Stimulated activated naive B cell treated with anti-CD40 and anti-IgM and Interleukin-4, amounts not matched to agents 10 μg/mL and 1 μg/mL and 100 μg/mL, for 72 hours (primary cell): ENCODE measurements at regions not wholly inside any gene's neighbourhood (a gene's known extent, or its start where the extent isn't known, plus 50 kb on each side); places are given as distances from the start of the nearest gene placed in this dataset.

Experiments used
- ATAC-seq, 2 donors: fragments of 150-1000 bp; cut with Tn5 transposase; replicated peaks; 2 replicates each; pipeline ENCODE4 v1.10.0; 2021; ENCODE audit warnings: moderate library complexity in 1 of 2
- DNase-seq: peaks from one replicate; pipeline ENCODE4 v3.0.0; 2021
- H3K27ac Mint-ChIP-seq: one replicate; pipeline ENCODE4 v1.8.0; 2022; ENCODE audit warnings: mild to moderate bottlenecking, mixed read lengths
- H3K27me3 Mint-ChIP-seq, 2 donors: one replicate each; pipeline ENCODE4 v1.8.0; 2022; ENCODE audit warnings: mixed read lengths in 2 of 2
- H3K36me3 Mint-ChIP-seq, 2 donors: one replicate each; pipeline ENCODE4 v1.8.0; 2022; ENCODE audit warnings: mixed read lengths in 2 of 2, mild to moderate bottlenecking in 1 of 2
- H3K4me1 Mint-ChIP-seq, 2 donors: one replicate each; pipeline ENCODE4 v1.8.0; 2022; ENCODE audit warnings: mixed read lengths in 2 of 2, mild to moderate bottlenecking in 1 of 2
- H3K4me3 Mint-ChIP-seq, 2 donors: one replicate each; pipeline ENCODE4 v1.8.0; 2022; ENCODE audit warnings: mild to moderate bottlenecking in 2 of 2, mixed read lengths in 2 of 2, moderate library complexity in 1 of 2
- H3K9me3 Mint-ChIP-seq, 2 donors: one replicate each; pipeline ENCODE4 v1.8.0; 2022; ENCODE audit warnings: mixed read lengths in 2 of 2, mild to moderate bottlenecking in 1 of 2

DNA sequence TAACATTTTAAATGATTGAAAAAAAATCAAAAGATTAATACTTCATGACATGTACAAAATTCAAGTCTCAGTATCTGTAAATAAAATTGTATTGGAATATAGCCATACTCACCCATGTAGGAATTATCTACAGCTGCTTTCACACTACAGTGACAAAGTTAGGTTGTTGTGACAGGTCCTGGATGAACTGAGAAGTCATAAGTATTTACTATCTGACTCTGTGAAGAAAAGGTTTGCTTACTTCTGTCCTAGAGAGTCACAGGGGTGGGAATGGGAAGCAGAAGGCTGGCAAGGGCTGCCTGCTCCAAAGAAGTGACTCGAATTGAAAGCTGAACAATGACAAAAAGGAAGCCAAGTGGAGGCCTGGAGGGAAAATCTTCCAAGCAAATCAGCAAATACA lies 155.2 kb downstream of the SLC30A10 start:
- Mint-ChIP-seq H3K36me3 (no peaks in the 10 kb centered on the region), H3K27me3 (peaks cover 3 to 7% of the 10 kb centered on the region in 2 donors), H3K4me1 (peaks cover 10 to 13% of the 10 kb centered on the region in 2 donors), H3K4me3 (peak overlapping the region in 1 of 2 donors; percentile 25), H3K9me3 (peaks cover 19 to 25% of the 10 kb centered on the region in 2 donors), H3K27ac (no peak overlapping the region)
- DNase-seq: no peak
- no peak for ATAC-seq

DNA sequence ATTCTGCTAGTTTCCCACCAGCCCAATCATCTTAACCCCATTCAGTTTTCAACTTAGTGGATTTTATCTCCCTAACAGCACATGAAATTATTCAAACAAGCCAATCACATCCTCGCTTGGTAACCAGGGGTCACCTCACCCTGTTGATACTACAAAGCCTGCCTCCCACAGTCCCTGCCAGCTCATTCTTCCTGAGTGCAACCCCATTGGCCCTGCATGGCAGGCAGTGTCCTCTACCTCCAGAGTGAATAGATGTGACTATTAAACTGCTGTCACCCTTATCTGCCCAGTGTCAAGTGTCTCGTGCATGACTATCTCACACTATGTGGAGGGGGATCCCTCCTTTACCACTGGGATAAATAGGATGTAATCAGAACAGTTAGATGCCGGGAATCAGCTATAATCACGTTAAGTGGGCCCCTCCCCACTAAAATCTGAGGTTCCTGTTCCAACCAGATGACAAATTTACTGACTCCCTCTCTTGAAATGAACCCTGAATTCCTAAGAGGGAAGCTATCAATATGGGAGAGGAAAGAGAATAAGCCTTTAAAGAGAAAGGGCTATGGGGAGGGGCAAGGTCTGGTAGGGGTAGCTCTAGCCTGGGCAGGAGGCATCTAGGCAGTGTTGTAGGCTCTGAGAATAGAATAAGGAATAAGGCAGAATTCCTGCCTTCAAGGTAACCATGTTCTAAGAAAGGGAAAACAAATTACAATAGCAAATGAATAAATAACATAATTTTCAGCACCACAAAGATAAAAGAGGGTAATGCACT lies 155.9 kb downstream of the SLC30A10 start:
- H3K4me1 Mint-ChIP-seq: peaks cover 10 to 13% of the 10 kb centered on the region in 2 donors
- no peak for DNase-seq

DNA sequence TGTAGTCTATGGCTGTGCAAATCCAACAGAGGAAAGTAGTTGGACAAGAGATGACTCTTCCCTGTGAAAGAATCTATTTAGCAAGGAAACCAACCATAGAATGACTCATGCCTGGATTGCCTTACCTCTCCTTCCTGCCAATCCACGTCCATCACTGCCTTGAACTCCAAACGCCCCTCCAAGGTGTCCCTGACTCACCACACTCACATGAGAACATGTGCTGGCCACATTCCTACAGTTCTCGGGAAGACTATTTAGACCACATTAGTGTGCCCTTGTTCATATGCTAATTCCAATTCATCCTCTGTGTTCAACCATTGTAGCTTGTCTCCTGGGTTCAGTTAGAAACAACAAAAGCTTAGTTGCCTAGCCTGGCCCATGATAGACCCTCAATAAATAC lies 157.3 kb downstream of the SLC30A10 start:
- H3K4me1 Mint-ChIP-seq: peaks cover 10 to 13% of the 10 kb centered on the region in 2 donors
- no peaks in the 10 kb centered on the region for H3K36me3 Mint-ChIP-seq
- ATAC-seq (no peak), DNase-seq (no peak)
- peaks cover 3 to 7% of the 10 kb centered on the region in 2 donors for H3K27me3 Mint-ChIP-seq
- no peak overlapping the region for H3K4me3 Mint-ChIP-seq
- H3K9me3 Mint-ChIP-seq: peaks cover 19 to 28% of the 10 kb centered on the region in 2 donors
- H3K27ac Mint-ChIP-seq: no peak overlapping the region

More for the DNA sequence above, 155.9 kb downstream of the SLC30A10 start:
- H3K27me3 Mint-ChIP-seq: peaks cover 3 to 7% of the 10 kb centered on the region in 2 donors
- ATAC-seq: no peak
- peaks cover 19 to 27% of the 10 kb centered on the region in 2 donors for H3K9me3 Mint-ChIP-seq
- no peak overlapping the region for H3K27ac Mint-ChIP-seq
- no peak overlapping the region for H3K4me3 Mint-ChIP-seq
- H3K36me3 Mint-ChIP-seq: no peaks in the 10 kb centered on the region

DNA sequence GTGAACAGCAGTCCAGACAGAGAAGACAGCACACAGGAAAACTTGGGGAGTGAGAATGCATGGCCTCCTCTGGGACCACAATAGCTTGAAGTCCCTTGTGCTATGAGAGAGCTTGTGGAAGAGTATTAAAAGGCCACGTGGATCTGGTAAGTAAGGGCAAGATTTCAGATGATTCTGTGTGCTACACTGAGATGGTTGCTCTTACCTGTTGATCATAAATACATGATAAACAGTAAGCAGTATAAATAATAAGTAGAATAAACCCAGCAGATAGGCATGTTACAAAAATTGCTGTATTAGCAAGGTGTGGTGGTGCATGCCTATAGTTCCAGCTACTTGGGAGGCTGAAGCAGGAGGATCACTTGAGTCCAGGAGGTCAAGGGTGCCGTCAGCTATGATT lies 150.4 kb upstream of the ZC3H11B start:
- no peak for DNase-seq
- H3K27ac Mint-ChIP-seq: no peak overlapping the region
- peaks cover 2 to 6% of the 10 kb centered on the region in 2 donors for H3K9me3 Mint-ChIP-seq
- H3K4me1 Mint-ChIP-seq: no peaks in the 10 kb centered on the region
- no peak overlapping the region for H3K4me3 Mint-ChIP-seq
- no peaks in the 10 kb centered on the region for H3K36me3 Mint-ChIP-seq
- no peak for ATAC-seq
- H3K27me3 Mint-ChIP-seq: peaks cover 0 to 6% of the 10 kb centered on the region in 2 donors

DNA sequence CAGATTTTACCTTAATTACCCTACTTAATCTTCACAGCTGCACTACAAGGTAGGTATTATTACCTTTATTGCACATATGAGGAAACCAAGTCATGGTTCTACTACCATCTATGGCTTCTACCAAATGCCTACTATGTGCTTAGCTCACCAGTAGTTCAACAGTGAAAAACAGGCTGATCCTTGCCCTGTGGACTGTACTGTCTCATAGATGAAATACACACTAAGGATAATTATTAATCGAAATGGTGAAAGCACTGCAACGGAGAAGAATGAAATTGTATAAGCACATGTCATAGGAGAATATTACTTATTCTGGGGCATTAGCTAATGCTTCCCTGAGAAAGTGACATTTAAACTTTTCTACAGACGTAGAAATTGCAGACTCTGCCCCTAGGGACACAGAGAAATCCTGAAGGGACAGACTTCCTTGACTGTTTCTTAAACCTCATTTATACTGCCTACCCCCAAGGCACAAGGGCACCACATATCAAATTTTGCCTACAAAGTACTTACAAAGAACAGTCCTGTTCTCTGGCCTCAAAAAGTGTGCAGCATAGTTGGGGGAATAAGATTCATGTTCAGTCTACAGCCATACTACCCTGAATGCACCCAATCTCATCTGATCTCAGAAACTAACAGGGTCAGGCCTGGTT lies 148.4 kb upstream of the ZC3H11B start:
- Mint-ChIP-seq H3K9me3 (peaks cover 3 to 8% of the 10 kb centered on the region in 2 donors), H3K27me3 (peaks cover 0 to 6% of the 10 kb centered on the region in 2 donors)

DNA sequence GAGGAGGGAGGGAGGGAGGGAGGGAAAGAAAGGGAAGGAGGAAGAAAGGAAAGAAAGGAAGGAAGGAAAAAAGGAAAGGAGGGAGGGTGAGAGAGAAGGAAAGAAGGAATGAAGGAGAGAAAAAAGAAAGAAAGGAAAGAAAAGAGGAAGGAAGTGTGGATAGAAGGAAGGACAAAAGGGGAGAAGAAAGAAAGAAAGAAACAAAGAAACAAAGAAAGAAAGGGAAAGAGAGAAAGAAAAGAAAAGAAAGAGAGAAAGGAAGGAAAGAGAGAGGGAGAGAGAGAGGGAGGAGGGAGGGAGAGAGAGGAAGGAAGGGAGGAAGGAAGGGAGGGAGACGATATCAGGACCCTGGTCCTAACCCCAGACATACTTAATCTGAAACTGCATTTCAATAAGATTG lies 146.2 kb upstream of the ZC3H11B start:
- Mint-ChIP-seq H3K4me3 (no peak overlapping the region), H3K27me3 (peaks cover 0 to 6% of the 10 kb centered on the region in 2 donors), H3K36me3 (no peaks in the 10 kb centered on the region), H3K4me1 (no peaks in the 10 kb centered on the region), H3K9me3 (peaks cover 1 to 8% of the 10 kb centered on the region in 2 donors), H3K27ac (no peak overlapping the region)
- ATAC-seq (no peak), DNase-seq (no peak)

More for the DNA sequence above, 148.4 kb upstream of the ZC3H11B start:
- Mint-ChIP-seq H3K4me1 (no peaks in the 10 kb centered on the region), H3K4me3 (no peak overlapping the region), H3K36me3 (no peaks in the 10 kb centered on the region), H3K27ac (no peak overlapping the region)
- no peak for DNase-seq
- no peak for ATAC-seq

DNA sequence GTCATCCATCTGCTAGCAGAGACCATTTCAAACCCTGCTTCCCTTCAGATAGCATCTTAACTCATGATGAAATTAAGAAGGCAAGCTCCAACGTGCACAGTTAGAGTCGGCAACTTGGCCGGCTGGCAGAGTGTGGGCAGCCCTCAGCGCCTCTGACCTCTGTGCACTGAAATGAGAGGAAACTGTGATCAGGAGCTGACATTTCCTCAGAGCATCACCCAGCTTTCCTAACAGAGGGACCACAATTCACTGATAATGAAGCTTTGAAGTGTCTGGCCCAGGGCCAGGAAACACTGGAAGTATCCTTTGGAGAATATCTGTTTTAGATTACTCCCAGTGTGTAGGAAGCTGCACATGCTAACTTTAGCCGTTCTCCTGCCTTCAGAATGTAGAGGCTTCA lies 145.0 kb upstream of the ZC3H11B start:
- no peak for ATAC-seq
- DNase-seq: no peak
- H3K9me3 Mint-ChIP-seq: peaks cover 1 to 8% of the 10 kb centered on the region in 2 donors
- no peaks in the 10 kb centered on the region for H3K4me1 Mint-ChIP-seq
- no peak overlapping the region for H3K27ac Mint-ChIP-seq
- no peaks in the 10 kb centered on the region for H3K36me3 Mint-ChIP-seq
- H3K4me3 Mint-ChIP-seq: no peak overlapping the region
- H3K27me3 Mint-ChIP-seq: peaks cover 0 to 6% of the 10 kb centered on the region in 2 donors

DNA sequence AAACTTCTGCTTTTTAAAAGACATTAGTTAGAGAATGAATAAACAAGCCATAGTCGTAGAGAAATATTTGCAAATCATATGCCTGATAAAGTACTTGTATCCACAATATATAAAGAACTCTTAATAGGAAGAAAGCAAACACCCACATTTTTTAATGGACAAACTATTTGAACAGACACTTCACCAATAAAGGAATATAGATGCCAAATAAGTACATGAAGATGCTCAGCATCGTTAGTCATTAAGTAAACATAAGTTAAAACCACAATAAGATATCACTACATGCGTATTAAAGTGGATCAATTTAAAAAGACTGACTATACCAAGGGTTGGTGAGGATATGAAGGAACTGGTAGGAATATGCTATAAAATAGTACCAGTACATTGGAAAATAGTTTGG lies 142.3 kb upstream of the ZC3H11B start:
- no peak for DNase-seq
- H3K4me3 Mint-ChIP-seq: no peak overlapping the region
- H3K27ac Mint-ChIP-seq: no peak overlapping the region
- H3K27me3 Mint-ChIP-seq: peaks cover 0 to 6% of the 10 kb centered on the region in 2 donors
- no peaks in the 10 kb centered on the region for H3K36me3 Mint-ChIP-seq
- H3K4me1 Mint-ChIP-seq: no peaks in the 10 kb centered on the region
- ATAC-seq: no peak
- H3K9me3 Mint-ChIP-seq: peaks cover 1 to 12% of the 10 kb centered on the region in 2 donors

DNA sequence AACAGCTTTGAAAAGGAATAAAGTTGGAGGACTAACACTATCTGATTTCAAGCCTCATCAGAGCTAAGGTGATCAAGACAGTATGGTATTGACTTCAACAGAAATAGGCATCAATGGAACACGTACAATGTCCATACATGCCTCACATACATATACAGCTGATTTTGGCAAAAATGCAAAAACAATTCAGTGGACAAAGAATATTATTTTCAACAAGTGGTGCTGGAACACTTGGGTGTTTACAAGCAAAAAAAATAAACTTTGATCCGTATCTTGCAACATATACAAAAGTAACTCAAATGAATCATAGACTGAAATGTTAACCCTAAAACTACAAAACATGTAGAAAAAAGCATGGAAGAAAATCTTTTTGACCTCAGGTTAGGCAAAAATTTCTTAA lies 141.9 kb upstream of the ZC3H11B start:
- DNase-seq (no peak), ATAC-seq (no peak)
- no peak overlapping the region for H3K4me3 Mint-ChIP-seq
- H3K27ac Mint-ChIP-seq: no peak overlapping the region
- peaks cover 1 to 12% of the 10 kb centered on the region in 2 donors for H3K9me3 Mint-ChIP-seq
- H3K27me3 Mint-ChIP-seq: peaks cover 0 to 6% of the 10 kb centered on the region in 2 donors
- H3K4me1 Mint-ChIP-seq: no peaks in the 10 kb centered on the region
- no peaks in the 10 kb centered on the region for H3K36me3 Mint-ChIP-seq

DNA sequence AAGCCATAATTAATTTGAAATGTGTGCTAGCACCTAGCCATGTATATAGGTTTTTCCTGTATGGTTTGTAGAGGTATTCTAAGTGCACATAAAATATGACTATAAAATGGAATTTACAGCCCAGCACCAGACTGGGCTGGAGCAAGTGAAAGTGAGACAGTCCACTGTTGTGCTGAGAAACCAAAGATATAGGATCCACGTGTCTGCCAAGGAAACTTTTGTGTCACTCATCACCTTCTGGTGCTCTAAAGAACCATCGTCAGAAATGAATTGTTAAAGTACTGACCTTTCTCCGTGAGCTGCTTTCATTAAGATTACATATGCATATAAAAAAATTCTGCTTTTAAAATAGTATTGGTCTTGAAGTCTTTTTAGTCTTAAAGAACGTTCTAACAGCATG lies 141.0 kb upstream of the ZC3H11B start:
- H3K4me1 Mint-ChIP-seq: no peaks in the 10 kb centered on the region
- H3K4me3 Mint-ChIP-seq: no peak overlapping the region
- DNase-seq: no peak

DNA sequence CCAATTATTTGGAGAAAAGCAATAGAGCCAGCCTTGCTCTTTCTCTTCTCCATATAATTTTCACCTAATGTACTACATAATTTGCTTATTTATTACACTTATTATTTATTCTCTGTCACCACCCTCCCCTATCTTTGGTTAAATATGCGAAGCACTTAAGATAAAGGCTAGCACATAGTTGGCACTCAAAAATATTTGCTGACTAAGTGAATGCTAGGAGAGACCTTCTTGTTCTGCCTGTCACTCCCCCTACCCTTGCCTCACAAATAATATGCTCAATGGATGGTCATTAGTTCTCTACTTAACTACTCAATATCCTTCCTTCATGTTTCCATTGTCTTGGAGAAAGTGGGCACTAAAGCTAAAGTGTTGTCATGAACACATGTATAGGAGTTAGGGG lies 139.7 kb upstream of the ZC3H11B start:
- Mint-ChIP-seq H3K27ac (no peak overlapping the region), H3K27me3 (no peaks in the 10 kb centered on the region), H3K36me3 (no peaks in the 10 kb centered on the region), H3K4me3 (no peak overlapping the region), H3K4me1 (no peaks in the 10 kb centered on the region), H3K9me3 (peaks cover 0 to 12% of the 10 kb centered on the region in 2 donors)
- ATAC-seq (no peak), DNase-seq (no peak)

More for the DNA sequence above, 141.0 kb upstream of the ZC3H11B start:
- Mint-ChIP-seq H3K27me3 (peaks cover 0 to 5% of the 10 kb centered on the region in 2 donors), H3K36me3 (no peaks in the 10 kb centered on the region), H3K27ac (no peak overlapping the region), H3K9me3 (peaks cover 1 to 12% of the 10 kb centered on the region in 2 donors)
- ATAC-seq: no peak

DNA sequence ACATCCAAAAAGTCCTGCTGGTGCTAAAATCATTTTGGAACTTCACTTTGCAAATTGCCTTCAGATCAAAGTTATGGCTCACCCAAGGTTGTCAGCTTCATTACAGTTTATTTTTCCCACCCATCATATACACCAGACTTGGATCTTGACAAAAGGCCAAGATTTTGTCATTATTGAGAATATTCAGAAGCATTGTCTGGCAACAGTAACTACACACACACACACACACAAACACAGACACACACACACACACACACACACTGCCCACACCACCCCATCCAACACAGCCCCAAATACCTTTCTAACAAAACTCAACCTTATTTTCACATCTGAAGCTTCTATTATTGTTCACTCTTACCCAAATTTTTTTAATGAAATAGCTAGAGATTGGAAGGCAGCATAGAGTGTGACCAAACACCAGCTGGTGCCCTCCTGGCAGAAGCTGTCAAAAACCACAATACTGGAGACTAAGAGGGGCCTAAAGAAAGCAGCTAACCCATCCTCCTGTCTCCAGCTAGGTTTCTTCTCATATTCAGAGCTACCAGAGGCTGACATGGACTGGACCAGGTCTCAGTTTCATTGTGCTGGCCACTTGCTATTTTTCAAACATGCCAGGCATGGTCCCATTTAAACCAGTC lies 139.1 kb upstream of the ZC3H11B start:
- H3K4me1 Mint-ChIP-seq: no peaks in the 10 kb centered on the region
- no peak overlapping the region for H3K4me3 Mint-ChIP-seq
- peaks cover 0 to 8% of the 10 kb centered on the region in 2 donors for H3K9me3 Mint-ChIP-seq
- ATAC-seq (no peak), DNase-seq (no peak)
- no peak overlapping the region for H3K27ac Mint-ChIP-seq
- H3K36me3 Mint-ChIP-seq: no peaks in the 10 kb centered on the region
- H3K27me3 Mint-ChIP-seq: no peaks in the 10 kb centered on the region

DNA sequence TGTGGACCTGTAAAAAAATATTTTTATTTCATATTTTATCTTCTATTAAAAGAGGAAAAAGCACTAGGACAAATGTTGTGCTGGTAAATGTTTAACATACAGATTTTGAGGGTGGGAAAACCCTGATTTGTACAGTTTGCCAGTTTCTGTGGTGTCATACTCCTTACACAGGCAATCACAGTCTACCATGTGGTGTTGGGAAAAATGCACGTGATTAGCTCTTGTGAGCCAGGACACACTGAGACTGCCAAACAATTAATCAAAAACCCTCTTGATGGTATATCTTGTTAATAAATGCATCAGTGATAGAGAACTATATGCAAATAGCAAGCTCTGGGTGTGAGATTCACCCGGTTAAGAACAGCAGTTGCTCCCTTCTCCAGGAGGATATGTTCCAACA lies 136.5 kb upstream of the ZC3H11B start:
- DNase-seq (no peak), ATAC-seq (no peak)
- Mint-ChIP-seq H3K27ac (no peak overlapping the region), H3K4me3 (no peak overlapping the region), H3K36me3 (no peaks in the 10 kb centered on the region), H3K4me1 (no peaks in the 10 kb centered on the region), H3K9me3 (peaks cover 2 to 4% of the 10 kb centered on the region in 2 donors), H3K27me3 (peaks cover 0 to 5% of the 10 kb centered on the region in 2 donors)

DNA sequence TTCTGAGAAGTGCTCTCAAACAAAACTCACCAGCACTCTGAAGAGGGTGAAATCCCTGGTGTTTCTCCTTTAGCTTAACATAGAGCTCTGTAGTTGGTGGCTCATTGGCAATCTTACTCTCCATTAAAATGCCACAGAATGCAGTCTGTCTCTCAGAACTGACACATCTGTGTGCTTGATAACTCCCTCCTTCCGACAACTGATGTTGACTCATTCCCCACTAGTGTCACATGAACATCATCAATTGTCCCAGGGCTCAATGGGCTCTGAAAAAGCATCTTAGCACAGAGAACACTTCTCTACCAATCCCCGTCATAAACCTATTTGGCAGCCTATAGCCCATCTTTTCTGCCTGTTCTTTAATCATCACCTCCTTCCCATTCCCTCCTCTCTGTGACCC lies 133.2 kb upstream of the ZC3H11B start:
- Mint-ChIP-seq H3K9me3 (peaks cover 0 to 4% of the 10 kb centered on the region in 2 donors), H3K27ac (no peak overlapping the region), H3K4me1 (no peaks in the 10 kb centered on the region), H3K4me3 (no peak overlapping the region), H3K27me3 (peaks cover 0 to 5% of the 10 kb centered on the region in 2 donors), H3K36me3 (no peaks in the 10 kb centered on the region)
- DNase-seq (no peak), ATAC-seq (no peak)
